ENCODE measurements at regions not wholly inside any gene's neighbourhood (a gene's known extent, or its start where the extent isn't known, plus 50 kb on each side); places are given as distances from the start of the nearest gene placed in this dataset.

GRCh38 chr5:82334085-82334692 is 56.0 kb upstream of the RPS23 start:
- DNase-seq (ENCODE audit: low read depth) = no peak
- no peak overlapping the region for H3K4me3 ChIP-seq (replicated peaks; ENCODE audit: low read depth, low read length)
- TF ChIP-seq, protein P1, sequence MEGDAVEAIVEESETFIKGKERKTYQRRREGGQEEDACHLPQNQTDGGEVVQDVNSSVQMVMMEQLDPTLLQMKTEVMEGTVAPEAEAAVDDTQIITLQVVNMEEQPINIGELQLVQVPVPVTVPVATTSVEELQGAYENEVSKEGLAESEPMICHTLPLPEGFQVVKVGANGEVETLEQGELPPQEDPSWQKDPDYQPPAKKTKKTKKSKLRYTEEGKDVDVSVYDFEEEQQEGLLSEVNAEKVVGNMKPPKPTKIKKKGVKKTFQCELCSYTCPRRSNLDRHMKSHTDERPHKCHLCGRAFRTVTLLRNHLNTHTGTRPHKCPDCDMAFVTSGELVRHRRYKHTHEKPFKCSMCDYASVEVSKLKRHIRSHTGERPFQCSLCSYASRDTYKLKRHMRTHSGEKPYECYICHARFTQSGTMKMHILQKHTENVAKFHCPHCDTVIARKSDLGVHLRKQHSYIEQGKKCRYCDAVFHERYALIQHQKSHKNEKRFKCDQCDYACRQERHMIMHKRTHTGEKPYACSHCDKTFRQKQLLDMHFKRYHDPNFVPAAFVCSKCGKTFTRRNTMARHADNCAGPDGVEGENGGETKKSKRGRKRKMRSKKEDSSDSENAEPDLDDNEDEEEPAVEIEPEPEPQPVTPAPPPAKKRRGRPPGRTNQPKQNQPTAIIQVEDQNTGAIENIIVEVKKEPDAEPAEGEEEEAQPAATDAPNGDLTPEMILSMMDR (IDR thresholded peaks at IDR 0.05; ENCODE audit: low read length, missing control alignments) = no peak

- TF ChIP-seq, protein P1 (IDR thresholded peaks at IDR 0.05; ENCODE audit: low read length, missing control alignments) = no peak
- peak; percentile 62 for DNase-seq (ENCODE audit: low read depth)
- no peak overlapping the region for H3K4me3 ChIP-seq (replicated peaks; ENCODE audit: low read depth, low read length)
These were observed 54.9 kb upstream of the RPS23 start for GRCh38 chr5:82332886-82333615.

DNA sequence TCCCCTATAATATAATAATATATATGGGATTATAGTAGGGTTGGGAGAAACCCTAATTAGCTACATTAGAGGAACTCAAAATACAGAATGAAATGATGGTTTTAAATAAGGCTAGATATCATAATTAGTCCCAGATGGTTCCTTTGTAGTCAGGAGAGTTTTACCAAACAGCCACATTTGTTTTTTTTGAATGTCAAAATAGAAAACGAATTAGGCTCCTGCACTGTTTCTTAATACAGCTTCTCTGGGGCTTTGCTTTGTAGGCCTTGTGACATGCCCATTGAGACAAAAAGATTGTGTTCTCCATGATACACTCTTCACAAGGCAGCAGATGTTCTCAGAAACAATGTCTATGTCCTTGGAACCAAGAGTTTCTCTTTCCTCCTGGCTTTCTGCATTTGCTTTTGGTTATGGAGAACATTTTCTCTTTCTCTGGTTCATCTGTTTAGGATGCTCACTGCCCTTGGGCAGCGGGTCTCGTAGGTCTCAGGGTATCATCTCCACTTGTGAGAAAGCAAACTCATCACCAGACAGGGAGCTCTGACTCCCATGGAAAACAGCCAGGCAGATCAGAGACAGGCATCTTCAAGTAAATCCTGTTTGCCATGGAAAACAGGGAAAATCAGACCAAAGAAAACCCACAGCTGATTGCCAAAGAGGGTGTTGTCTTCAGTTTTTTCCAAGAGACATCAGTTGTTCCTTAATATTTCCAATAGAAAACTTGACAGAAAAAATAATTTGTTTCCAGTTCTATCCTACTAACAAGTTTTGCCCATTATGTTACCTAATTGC is 54.1 kb upstream of the RPS23 start:
- H3K4me3 ChIP-seq (replicated peaks; ENCODE audit: low read depth, low read length) = no peak overlapping the region
- no peak for DNase-seq (ENCODE audit: low read depth)
- TF ChIP-seq, protein P1 (IDR thresholded peaks at IDR 0.05; ENCODE audit: low read length, missing control alignments) = no peak

GRCh38 chr5:82331557-82331956 is 53.4 kb upstream of the RPS23 start:
- no peak for DNase-seq (ENCODE audit: low read depth)
- TF ChIP-seq, protein P1 (IDR thresholded peaks at IDR 0.05; ENCODE audit: low read length, missing control alignments) = no peak
- no peak overlapping the region for H3K4me3 ChIP-seq (replicated peaks; ENCODE audit: low read depth, low read length)

DNA sequence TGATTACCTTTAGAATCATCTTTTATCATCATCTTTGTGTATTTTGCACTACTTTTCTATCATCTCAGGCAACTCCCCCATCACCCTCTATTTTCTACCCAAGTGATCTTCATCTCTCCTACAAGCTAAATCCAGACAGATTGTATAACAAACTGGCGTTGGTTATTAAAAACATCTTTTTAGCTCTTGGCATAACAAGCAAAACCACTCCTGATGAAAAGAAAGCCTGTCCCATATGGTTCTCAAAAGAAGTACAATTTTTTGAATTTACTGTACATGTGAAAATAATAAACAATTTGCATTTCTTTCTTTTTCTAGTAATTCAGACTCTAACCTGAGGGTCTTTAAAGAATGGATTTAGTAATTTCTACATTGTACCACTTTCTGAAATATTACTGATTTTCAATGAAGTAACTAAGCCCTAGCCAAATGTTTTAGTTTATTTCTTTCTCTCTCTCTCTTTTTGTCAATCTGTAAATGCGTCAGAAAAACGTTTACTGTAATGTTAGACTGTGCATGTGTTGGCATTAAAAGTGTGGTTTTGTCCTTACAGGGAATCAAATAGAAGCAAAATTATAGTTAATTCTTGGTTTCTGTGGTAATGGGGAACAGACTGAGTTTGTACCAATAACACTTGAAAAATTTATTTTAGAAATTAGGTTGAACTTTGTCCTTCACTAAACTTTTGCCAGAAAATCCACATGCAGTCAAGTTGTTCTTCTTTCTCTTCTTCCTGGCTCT is 52.5 kb upstream of the RPS23 start:
- no peak overlapping the region for H3K4me3 ChIP-seq (replicated peaks; ENCODE audit: low read depth, low read length)
- DNase-seq (ENCODE audit: low read depth) = no peak
- TF ChIP-seq, protein P1 (IDR thresholded peaks at IDR 0.05; ENCODE audit: low read length, missing control alignments) = no peak

DNA sequence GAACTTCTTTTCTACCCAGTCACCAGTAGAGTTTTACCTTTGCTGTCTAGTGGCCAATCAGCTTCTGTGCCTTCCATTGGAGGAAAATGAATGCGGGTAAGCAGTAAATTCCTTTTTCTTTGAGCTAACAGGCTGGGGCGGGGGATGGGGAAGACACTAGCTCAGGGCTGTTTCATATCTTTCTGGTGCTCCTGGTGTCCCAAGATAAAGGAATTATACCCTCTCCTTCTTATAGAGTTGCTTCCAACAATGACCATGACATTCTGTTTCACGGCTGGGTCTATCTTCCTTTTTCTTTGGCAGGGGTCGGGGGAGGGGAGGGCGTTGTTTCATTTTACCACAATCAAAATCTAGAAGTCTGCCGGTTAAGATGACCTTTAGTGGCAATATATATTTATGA is 51.2 kb upstream of the RPS23 start:
- TF ChIP-seq, protein P1 (IDR thresholded peaks at IDR 0.05; ENCODE audit: low read length, missing control alignments) = no peak
- no peak for DNase-seq (ENCODE audit: low read depth)

More for the DNA sequence above, 51.2 kb upstream of the RPS23 start:
- no peak overlapping the region for H3K4me3 ChIP-seq (replicated peaks; ENCODE audit: low read depth, low read length)
